HFF-Myc (cell line): ENCODE measurements at regions not wholly inside any gene's neighbourhood (a gene's known extent, or its start where the extent isn't known, plus 50 kb on each side); places are given as distances from the start of the nearest gene placed in this dataset.

Source experiments
- DNase-seq: peaks from one replicate; pipeline ENCODE4 v3.0.0-alpha.2; 2011; ENCODE audit warnings: low read depth; ENCODE audit errors: extremely low read depth
- H3K4me3 ChIP-seq: replicated peaks from 2 replicates; pipeline ENCODE4 v1.5.1; 2011; ENCODE audit warnings: low read depth, mild to moderate bottlenecking, control low read depth, low read length
- TF ChIP-seq, protein P1 (sequence below): IDR thresholded peaks from 2 replicates; pipeline ENCODE4 v1.5.1; 2012; ENCODE audit warnings: mild to moderate bottlenecking, low read depth, low read length, control low read depth; ENCODE audit errors: missing control alignments

DNA sequence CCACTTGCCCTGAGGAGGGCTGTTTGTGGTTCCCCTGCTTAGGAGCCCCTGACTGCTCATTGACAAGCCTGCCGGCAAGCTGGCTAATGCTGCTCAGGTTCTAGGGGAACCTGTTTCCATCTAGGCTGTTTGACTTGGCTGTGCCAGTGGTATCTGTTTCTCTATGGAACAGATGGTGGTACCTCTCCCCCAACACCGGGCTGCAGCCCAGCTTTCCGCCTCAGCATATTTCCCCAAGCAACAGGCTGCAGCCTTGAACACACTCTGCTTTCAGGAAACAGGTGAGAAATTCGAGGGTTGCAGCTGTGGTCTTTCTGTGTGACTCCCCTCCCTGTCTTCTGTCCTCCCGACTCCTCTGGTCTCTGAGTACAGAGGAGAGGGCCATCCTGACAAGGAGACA, 132.3 kb downstream of the TMEM132E start:
- H3K4me3 ChIP-seq, result no peak overlapping the region
- DNase-seq, result no peak
- TF ChIP-seq, protein P1, sequence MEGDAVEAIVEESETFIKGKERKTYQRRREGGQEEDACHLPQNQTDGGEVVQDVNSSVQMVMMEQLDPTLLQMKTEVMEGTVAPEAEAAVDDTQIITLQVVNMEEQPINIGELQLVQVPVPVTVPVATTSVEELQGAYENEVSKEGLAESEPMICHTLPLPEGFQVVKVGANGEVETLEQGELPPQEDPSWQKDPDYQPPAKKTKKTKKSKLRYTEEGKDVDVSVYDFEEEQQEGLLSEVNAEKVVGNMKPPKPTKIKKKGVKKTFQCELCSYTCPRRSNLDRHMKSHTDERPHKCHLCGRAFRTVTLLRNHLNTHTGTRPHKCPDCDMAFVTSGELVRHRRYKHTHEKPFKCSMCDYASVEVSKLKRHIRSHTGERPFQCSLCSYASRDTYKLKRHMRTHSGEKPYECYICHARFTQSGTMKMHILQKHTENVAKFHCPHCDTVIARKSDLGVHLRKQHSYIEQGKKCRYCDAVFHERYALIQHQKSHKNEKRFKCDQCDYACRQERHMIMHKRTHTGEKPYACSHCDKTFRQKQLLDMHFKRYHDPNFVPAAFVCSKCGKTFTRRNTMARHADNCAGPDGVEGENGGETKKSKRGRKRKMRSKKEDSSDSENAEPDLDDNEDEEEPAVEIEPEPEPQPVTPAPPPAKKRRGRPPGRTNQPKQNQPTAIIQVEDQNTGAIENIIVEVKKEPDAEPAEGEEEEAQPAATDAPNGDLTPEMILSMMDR, result no peak

DNA sequence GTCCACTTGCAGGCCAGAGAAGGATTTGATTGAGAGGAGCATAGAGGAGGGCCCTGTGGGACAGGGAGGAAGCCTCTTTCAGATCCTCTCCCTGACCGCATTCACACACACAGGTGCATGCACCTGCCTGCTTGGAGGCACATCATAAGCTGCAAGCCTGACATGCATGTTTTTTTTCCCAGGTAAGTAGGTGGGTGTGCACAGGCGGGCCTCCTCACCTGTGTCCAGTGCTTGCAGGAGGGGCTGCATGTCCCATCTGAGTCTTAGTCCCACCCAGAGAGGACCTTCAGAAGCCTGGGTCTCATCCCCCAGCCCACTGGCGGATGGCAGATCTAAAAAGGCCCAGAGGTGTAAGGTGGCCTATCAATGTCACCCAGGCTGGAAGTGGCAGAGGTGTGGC, 130.8 kb downstream of the TMEM132E start:
- TF ChIP-seq, protein P1, result no peak

DNA sequence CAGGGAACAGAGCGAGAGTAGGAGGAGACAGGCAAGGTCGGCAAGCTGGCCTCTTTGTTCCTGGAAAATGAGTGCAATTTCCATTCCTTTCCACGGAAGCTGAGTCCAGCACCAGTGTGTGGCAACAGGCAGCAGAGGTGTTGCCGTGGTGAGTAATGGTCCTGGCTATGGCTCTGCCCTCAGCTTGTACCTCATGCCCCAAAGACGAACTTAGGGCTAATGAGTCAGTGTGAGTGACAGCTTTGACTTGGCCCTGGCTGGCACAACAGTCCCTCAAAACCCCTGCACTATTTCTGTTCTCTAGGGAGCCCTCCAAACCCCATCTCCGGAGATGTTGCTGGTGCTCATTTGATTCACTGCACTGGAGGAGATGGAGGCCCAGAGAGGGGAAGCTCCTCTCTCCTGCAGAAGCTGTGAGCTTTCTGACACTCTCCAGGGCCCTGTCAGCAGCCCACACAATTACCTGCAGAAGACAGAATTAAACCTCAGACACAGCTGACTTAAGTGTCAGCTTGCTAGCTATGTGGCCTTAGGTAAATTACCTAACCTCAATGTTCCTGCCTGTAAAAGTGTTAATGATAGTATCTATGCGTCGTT, 129.9 kb downstream of the TMEM132E start:
- no peak for DNase-seq
- TF ChIP-seq, protein P1, result no peak
- no peak overlapping the region for H3K4me3 ChIP-seq

More for the DNA sequence above, 130.8 kb downstream of the TMEM132E start:
- H3K4me3 ChIP-seq, result no peak overlapping the region
- no peak for DNase-seq

DNA sequence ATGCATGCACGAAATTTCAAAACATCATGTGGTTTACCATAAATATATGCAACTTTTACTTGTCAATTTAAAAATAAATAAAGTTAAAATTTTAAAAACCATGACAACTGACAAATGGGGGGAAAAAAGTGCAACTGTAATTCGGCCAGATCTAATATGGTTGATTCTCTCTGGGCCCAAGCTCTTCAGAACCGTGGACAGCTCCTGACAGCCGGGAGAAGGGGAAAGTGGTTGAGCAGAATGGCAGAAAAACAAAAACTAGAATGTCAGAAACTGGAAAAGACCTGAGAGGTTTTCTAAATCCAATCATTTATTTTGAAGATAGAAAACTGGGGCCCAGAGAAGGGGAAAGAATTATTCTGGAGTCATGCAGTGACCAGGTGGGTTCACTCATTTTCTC, 126.6 kb downstream of the TMEM132E start:
- no peak overlapping the region for H3K4me3 ChIP-seq
- TF ChIP-seq, protein P1, result no peak
- DNase-seq, result no peak

DNA sequence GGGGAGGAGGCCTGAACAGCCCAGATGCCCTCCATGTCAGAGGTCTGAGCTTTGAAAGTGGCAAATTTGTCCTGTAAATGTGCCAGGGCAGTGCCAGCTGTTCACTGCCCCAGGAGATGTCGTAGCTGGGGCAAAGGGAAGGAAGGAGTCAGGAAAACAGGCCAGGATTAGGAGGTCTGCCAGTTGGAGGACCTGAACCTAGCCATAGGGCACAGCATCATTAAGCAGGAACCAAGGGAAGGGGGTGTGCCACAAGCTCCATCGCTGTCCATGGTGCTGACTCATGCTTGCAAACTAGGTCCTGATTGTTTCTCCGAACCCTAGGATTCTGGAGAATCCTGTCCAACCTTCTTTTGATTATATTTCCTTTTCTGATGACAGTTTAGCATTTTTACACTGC, 124.2 kb downstream of the TMEM132E start:
- peak; percentile 43 for DNase-seq
- TF ChIP-seq, protein P1, result no peak
- no peak overlapping the region for H3K4me3 ChIP-seq

DNA sequence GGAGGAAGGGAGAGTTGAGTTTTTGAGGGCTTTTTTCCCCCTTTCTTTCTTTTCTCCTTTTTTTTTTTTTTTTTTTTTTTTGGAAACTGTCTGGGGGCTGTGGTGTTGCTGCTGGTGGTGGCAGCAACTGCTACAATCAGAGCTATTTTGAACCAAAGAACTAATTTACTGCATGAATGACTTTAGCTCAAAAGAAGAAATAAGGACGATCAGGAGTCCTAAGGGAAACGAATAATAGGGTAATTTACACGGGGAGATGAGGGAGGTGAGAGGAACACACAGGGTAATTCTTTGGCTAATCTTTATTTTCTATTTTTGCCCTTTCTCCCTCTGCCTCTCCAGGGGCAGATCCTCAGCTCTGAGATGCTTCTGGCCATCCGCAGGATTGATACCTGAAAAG, 119.8 kb downstream of the TMEM132E start:
- DNase-seq, result no peak

More for the DNA sequence above, 119.8 kb downstream of the TMEM132E start:
- H3K4me3 ChIP-seq, result no peak overlapping the region
- TF ChIP-seq, protein P1, result no peak
